ENCODE measurements at regions not wholly inside any gene's neighbourhood (a gene's known extent, or its start where the extent isn't known, plus 50 kb on each side); places are given as distances from the start of the nearest gene placed in this dataset.

DNA sequence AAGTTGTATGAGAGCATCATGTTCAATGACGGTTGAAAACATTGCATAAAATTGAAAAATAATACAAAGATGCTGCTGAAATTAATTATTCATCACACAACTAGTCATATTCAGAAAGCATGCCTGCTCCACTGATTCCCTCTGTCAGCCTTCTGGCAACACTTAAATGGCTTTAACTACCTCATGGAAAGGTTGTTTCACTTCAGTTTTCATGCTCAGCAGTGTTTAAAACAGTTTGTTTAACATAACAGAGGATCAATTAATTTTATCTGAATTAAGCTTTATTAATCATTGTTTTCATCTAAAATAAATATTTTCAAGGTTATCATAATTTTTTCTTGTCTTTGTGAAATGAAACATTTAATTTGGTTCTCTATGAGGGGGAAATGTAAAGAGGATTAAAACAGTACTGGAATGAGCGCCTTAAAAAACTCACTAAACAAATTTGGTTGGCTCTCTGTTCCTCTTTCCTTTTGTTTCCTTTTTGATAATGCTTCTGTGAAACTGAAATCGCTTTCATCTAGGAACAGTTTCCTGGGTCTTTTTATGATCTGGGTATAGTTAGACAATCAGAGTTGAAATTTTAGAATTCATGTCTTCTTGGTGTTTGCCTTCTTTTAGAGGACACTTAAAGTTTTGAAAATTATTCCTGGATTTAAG is 427.4 kb downstream of the SH2D4B start:
- Histone ChIP-seq H3K4me3 (ENCODE audit: low read depth in 2 of 2, low read length in 1 of 2) (no peak overlapping the region), H3K36me3 (replicated peaks in 1 of 2; ENCODE audit: control insufficient read depth in 1 of 2, insufficient read depth in 2 of 2, low read length in 1 of 2) (no peaks in the 10 kb centered on the region), H4K20me1 (ENCODE audit: insufficient read depth) (no peaks in the 10 kb centered on the region), H3K27ac (ENCODE audit: low read depth in 2 of 2, low read length in 1 of 2) (no peak overlapping the region), H3K9ac (no peak overlapping the region), H2AFZ (ENCODE audit: low read depth) (no peak overlapping the region), H3F3A (replicated peaks; ENCODE audit: insufficient read depth) (no peaks in the 10 kb centered on the region), H3K4me1 (ENCODE audit: control insufficient read depth in 1 of 2, insufficient read depth in 2 of 2, low read depth in 1 of 2, low read length in 1 of 2) (no peaks in the 10 kb centered on the region), H3K79me2 (ENCODE audit: insufficient read depth) (no peaks in the 10 kb centered on the region), H3K9me2 (no peaks in the 10 kb centered on the region), H3K4me2 (no peak overlapping the region), H3K9me3 (no peaks in the 10 kb centered on the region), H3K27me3 (ENCODE audit: insufficient read depth) (no peaks in the 10 kb centered on the region)
- WGBS (ENCODE audit: low lambda C conversion rate): 12% methylated on average over 3 of the region's 3 CpGs
- ChIA-PET CTCF (no interaction called here), POLR2A (no interaction called here)
- TF ChIP-seq, protein P1, sequence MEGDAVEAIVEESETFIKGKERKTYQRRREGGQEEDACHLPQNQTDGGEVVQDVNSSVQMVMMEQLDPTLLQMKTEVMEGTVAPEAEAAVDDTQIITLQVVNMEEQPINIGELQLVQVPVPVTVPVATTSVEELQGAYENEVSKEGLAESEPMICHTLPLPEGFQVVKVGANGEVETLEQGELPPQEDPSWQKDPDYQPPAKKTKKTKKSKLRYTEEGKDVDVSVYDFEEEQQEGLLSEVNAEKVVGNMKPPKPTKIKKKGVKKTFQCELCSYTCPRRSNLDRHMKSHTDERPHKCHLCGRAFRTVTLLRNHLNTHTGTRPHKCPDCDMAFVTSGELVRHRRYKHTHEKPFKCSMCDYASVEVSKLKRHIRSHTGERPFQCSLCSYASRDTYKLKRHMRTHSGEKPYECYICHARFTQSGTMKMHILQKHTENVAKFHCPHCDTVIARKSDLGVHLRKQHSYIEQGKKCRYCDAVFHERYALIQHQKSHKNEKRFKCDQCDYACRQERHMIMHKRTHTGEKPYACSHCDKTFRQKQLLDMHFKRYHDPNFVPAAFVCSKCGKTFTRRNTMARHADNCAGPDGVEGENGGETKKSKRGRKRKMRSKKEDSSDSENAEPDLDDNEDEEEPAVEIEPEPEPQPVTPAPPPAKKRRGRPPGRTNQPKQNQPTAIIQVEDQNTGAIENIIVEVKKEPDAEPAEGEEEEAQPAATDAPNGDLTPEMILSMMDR (IDR thresholded peaks at IDR 0.05): no peak
- TF ChIP-seq NRF1 (IDR thresholded peaks at IDR 0.05; ENCODE audit: low read depth, low read length) (no peak), TEAD4 (IDR thresholded peaks at IDR 0.05; ENCODE audit: borderline replicate concordance, insufficient read depth) (no peak), MXI1 (IDR thresholded peaks at IDR 0.05; ENCODE audit: low read depth, low read length) (no peak), RFX5 (IDR thresholded peaks at IDR 0.05; ENCODE audit: low read length) (no peak), ELF1 (IDR thresholded peaks at IDR 0.05) (no peak), CHD2 (IDR thresholded peaks at IDR 0.05; ENCODE audit: low read length, partially characterized antibody) (no peak), GABPA (IDR thresholded peaks at IDR 0.05; ENCODE audit: low read depth) (no peak), SIN3A (IDR thresholded peaks at IDR 0.05; ENCODE audit: borderline replicate concordance, low read depth, low read length) (no peak), RXRA (IDR thresholded peaks at IDR 0.05; ENCODE audit: borderline replicate concordance, low read depth) (no peak), FOXJ3 (CRISPR knock-in tag; IDR thresholded peaks at IDR 0.05) (no peak), NFIC (IDR thresholded peaks at IDR 0.05; ENCODE audit: borderline replicate concordance) (no peak), POLR2AphosphoS5 (IDR thresholded peaks at IDR 0.05; ENCODE audit: low read depth, low read length) (no peak), TAF1 (IDR thresholded peaks at IDR 0.05; ENCODE audit: borderline replicate concordance, low read depth, low read length) (no peak), EZH2phosphoT487 (IDR thresholded peaks at IDR 0.05; ENCODE audit: borderline replicate concordance, low read depth) (no peak)
- TF ChIP-seq, protein P2, sequence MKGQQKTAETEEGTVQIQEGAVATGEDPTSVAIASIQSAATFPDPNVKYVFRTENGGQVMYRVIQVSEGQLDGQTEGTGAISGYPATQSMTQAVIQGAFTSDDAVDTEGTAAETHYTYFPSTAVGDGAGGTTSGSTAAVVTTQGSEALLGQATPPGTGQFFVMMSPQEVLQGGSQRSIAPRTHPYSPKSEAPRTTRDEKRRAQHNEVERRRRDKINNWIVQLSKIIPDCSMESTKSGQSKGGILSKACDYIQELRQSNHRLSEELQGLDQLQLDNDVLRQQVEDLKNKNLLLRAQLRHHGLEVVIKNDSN (IDR thresholded peaks at IDR 0.05; ENCODE audit: borderline replicate concordance, low read depth): no peak
- TF ChIP-seq, protein P3, sequence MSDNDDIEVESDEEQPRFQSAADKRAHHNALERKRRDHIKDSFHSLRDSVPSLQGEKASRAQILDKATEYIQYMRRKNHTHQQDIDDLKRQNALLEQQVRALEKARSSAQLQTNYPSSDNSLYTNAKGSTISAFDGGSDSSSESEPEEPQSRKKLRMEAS (IDR thresholded peaks at IDR 0.05; ENCODE audit: low read depth): no peak
- TF ChIP-seq, protein P4, sequence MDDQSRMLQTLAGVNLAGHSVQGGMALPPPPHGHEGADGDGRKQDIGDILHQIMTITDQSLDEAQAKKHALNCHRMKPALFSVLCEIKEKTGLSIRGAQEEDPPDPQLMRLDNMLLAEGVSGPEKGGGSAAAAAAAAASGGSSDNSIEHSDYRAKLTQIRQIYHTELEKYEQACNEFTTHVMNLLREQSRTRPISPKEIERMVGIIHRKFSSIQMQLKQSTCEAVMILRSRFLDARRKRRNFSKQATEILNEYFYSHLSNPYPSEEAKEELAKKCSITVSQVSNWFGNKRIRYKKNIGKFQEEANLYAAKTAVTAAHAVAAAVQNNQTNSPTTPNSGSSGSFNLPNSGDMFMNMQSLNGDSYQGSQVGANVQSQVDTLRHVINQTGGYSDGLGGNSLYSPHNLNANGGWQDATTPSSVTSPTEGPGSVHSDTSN (IDR thresholded peaks at IDR 0.05): no peak
- TF ChIP-seq, protein P5, sequence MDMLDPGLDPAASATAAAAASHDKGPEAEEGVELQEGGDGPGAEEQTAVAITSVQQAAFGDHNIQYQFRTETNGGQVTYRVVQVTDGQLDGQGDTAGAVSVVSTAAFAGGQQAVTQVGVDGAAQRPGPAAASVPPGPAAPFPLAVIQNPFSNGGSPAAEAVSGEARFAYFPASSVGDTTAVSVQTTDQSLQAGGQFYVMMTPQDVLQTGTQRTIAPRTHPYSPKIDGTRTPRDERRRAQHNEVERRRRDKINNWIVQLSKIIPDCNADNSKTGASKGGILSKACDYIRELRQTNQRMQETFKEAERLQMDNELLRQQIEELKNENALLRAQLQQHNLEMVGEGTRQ (IDR thresholded peaks at IDR 0.05; ENCODE audit: borderline replicate concordance, low read depth, low read length): no peak
- TF ChIP-seq, protein P6, sequence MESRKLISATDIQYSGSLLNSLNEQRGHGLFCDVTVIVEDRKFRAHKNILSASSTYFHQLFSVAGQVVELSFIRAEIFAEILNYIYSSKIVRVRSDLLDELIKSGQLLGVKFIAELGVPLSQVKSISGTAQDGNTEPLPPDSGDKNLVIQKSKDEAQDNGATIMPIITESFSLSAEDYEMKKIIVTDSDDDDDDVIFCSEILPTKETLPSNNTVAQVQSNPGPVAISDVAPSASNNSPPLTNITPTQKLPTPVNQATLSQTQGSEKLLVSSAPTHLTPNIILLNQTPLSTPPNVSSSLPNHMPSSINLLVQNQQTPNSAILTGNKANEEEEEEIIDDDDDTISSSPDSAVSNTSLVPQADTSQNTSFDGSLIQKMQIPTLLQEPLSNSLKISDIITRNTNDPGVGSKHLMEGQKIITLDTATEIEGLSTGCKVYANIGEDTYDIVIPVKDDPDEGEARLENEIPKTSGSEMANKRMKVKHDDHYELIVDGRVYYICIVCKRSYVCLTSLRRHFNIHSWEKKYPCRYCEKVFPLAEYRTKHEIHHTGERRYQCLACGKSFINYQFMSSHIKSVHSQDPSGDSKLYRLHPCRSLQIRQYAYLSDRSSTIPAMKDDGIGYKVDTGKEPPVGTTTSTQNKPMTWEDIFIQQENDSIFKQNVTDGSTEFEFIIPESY (IDR thresholded peaks at IDR 0.05; ENCODE audit: borderline replicate concordance, low read depth): no peak
- no peak for DNase-seq
